HG03135 (cell line): ENCODE measurements at regions not wholly inside any gene's neighbourhood (a gene's known extent, or its start where the extent isn't known, plus 50 kb on each side); places are given as distances from the start of the nearest gene placed in this dataset.
A peak's percentile ranks its signal among the peaks of the same experiment; 100 is the strongest.
"Not testable (repeated sequence)": the region's sequence is repeated elsewhere in the genome, so short reads cannot be mapped to it uniquely, and the experiment has no call there.

ENCODE experiments used
- ATAC-seq: cut with Tn5 transposase; IDR thresholded peaks from one replicate; pipeline ENCODE4 v1.9.1; 2021; ENCODE audit warnings: mild to moderate bottlenecking, moderate library complexity; ENCODE audit not compliant: unreplicated experiment

DNA sequence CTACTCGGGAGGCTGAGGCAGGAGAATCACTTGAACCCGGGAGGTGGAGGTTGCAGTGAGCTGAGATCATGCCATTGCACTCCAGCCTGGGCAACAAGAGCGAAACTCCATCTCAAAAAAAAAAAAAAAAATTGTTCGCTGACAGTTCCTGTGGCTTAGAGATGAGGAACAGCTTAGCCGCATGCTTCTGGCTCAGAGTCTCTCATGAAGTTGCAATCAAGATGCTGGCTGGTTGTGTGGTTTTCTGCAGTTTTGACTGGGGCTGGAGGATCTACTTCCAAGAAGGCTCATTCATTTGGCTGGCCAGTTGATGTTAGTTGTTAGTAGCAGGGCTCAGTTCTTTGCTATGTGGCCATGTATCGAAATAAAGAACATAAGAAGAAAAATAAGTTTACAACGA, 69.9 kb upstream of the TBC1D5 start:
- ATAC-seq, result not testable (repeated sequence)

DNA sequence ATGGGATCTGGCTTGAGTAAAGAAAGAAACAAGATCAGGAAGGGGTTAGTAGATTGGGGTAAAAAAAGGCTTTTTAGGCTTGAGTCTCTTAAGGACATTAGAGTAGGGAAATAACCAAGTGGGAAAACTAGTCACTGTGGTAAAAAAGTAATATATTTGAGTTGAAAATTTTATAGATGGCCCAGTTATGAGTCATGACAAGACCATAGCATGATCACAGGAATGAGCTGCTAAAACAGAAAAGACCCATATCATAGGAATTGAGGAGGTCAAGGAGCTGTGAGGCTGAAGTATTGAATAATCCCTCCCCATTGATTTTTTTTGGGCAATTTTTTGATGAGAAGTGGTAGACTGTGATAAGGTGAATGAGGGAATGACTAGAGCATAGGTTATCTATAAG, 69.2 kb upstream of the TBC1D5 start:
- no peak for ATAC-seq

DNA sequence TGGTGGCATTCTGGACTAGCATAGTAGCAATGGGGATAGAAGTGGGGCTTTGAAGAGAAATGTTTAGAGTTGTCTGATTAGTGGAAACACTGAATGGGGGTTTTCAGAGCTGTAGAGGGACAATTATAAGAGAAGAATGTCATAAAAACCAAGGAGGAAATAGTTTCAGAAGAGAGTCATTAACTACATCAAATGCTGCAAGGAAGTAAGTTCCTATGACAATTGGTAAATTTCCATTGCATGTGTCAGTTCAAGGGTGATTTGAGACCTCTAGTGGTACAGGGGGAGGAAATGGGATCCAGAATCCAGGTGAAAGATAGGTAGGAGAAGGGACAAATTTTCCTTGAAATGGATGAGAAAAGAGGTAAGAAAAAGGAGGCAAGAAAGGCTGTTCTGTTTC, 68.3 kb upstream of the TBC1D5 start:
- ATAC-seq, result no peak

GRCh38 chr3:17808994-17809393, 66.6 kb upstream of the TBC1D5 start:
- no peak for ATAC-seq

DNA sequence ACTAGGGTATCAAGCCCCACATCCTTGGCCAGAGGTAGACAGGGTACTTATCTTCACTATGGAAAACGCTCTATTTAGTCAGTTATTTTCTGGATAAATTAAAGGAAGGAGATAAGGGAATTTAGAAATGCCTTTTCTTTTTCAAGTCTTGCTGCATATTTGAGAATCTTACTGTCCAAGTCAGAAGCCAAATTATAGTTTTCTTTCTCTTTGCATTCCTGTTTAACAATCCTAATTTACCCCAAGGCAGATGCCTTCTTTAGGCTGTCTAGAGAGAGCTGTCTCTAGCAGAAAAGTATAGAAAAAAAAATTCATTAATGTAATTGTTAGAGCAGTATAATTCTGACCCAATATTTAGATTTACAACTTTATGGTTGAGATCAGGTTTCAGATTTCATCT, 64.4 kb upstream of the TBC1D5 start:
- no peak for ATAC-seq

DNA sequence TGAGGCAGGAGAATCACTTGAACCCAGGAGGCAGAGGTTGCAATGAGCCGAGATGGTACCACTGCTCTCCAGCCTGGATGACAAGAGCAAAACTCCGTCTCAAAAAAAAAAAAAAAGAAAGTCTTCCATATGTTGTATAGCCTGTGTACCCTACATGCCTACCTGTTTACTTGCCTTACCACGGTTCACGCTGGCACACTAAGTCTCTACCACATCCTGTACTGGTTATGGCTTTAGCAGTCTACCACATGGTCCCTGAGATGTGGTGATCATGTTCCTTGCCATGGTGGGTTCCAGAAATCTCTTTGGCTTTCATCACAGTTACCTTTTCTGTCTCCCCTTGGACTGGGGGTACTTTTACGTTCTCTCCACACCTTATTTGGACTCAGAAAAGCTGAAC, 63.8 kb upstream of the TBC1D5 start:
- no peak for ATAC-seq

DNA sequence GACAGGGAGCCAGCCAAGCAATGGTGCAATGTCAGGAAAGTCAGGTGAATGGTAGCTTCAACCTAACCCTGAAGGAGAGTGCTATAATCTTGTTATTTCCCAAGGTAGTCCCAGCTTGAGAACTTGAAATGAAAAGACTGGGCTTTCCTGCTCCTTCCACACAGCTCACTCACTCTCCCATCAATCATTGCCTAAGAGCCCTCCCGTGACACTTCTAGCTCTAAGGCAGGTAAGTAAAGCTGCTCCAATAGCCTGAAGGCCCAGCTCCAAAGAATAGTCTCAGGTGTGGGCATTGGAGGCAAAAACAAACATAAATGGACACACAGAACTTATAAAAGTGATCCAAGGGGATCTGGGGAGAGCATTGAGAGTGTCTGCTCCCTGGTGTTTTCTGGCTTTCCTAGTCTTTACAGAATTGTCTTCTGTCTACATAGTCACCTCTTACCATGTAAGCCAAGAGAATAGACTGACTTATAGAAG, 63.1 kb upstream of the TBC1D5 start:
- ATAC-seq, result no peak

DNA sequence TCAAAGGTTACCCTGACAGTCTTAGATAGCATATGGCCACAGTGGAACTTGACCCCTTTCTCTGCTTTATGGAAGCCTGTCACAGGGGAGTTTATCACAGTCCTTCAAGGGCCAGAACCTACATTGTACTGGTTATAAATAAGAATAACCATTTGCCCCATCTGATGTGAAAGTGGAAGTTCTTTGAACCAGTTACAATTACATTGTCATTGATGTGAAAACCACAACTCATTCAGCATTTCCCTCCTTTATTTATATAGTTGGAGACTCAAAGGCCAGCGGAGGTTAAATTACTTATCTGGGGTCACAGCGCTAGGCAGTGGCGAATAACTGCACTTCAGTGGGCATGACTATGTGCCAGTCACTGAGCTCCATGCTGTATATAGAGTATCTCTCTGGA, 60.5 kb upstream of the TBC1D5 start:
- peak; percentile 74 for ATAC-seq

DNA sequence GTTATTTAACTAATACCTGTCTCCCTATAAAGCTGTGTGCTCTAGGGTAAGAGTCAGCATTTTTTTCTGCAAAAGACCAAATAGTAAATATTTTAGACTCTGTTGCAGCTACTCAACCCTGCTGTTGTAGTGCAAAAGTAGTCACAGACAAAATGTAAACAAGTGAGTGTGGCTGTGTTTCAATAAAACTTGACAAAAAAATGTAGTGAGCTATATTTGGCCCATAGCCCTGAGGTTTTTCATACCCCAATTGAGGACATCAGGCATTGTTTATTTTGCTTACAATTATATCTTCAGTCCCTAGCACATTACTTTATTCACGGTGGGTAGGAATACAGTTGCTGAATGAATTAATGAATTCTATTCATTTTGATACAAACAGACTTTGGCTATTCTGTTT, 58.7 kb upstream of the TBC1D5 start:
- no peak for ATAC-seq

DNA sequence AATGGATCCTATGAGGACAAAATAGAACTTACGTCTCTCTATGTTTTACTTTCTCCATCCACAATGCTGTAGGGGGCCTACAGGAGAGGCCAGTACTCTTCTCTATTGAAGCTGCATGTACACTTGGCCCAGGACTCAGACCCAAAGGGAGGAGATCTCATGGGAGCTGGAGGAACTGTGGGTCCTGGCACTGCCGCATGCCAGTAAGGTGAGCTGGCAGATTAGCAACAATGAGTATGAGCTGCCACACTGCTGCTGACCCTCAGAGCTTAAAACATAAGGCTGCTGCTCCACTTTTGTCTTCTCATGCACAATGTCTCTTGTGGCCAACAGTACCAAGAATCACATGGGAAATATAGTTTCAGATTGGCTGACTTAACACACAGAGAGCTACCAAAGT, 57.8 kb upstream of the TBC1D5 start:
- no peak for ATAC-seq

GRCh38 chr3:17799312-17799711, 56.9 kb upstream of the TBC1D5 start:
- no peak for ATAC-seq

- no peak for ATAC-seq
Observed at GRCh38 chr3:17798000-17798399, 55.6 kb upstream of the TBC1D5 start.

GRCh38 chr3:17795711-17796110, 53.3 kb upstream of the TBC1D5 start:
- ATAC-seq, result no peak

- no peak for ATAC-seq
Observed at GRCh38 chr3:17795280-17795679, 52.8 kb upstream of the TBC1D5 start.

GRCh38 chr3:17793542-17794195, 51.2 kb upstream of the TBC1D5 start:
- ATAC-seq, result no peak
